OCI-LY3 (cell line): ENCODE measurements at regions not wholly inside any gene's neighbourhood (a gene's known extent, or its start where the extent isn't known, plus 50 kb on each side); places are given as distances from the start of the nearest gene placed in this dataset.

Experiments used
- H2AFZ ChIP-seq: fragments of 200-600, 300-600 bp; shearing (Covaris generic); 2 replicates; pipeline ENCODE4 v1.6.0; 2014; ENCODE audit warnings: antibody characterized with exemption, low read depth, low read length
- H3K27ac ChIP-seq: fragments of 200-600, 300-600 bp; sonication (generic); 2 replicates; pipeline ENCODE4 v1.5.1; 2014; ENCODE audit warnings: mild to moderate bottlenecking, low read length, moderate library complexity, mixed read lengths
- H3K27me3 ChIP-seq: fragments of 200-600, 300-600 bp; sonication (generic); 2 replicates; pipeline ENCODE4 v1.6.1; 2014; ENCODE audit warnings: low read depth, low read length, mixed read lengths
- H3K36me3 ChIP-seq: fragments of 200-600, 300-600 bp; sonication (generic); replicated peaks from 2 replicates; pipeline ENCODE3; 2014; ENCODE audit warnings: low read depth, low read length, mixed read lengths
- H3K4me1 ChIP-seq: fragments of 300-600, 200-600 bp; sonication (generic); 2 replicates; pipeline ENCODE4 v1.6.1; 2014; ENCODE audit warnings: low read length, mixed read lengths
- H3K4me2 ChIP-seq: fragments of 200-600, 300-600 bp; sonication (generic); 2 replicates; pipeline ENCODE4 v1.6.1; 2014; ENCODE audit warnings: low read length, mixed read lengths
- H3K4me3 ChIP-seq: fragments of 300-600, 200-600 bp; sonication (generic); 2 replicates; pipeline ENCODE4 v1.5.1; 2014; ENCODE audit warnings: antibody characterized with exemption, mild to moderate bottlenecking, low read length, moderate library complexity
- H3K79me2 ChIP-seq: fragments of 300-600, 200-600 bp; shearing (Covaris generic); 2 replicates; pipeline ENCODE4 v1.6.1; 2014; ENCODE audit warnings: mild to moderate bottlenecking, low read length, mixed read lengths
- H3K9ac ChIP-seq: fragments of 300-600, 200-600 bp; shearing (Covaris generic); 2 replicates; pipeline ENCODE4 v1.6.0; 2014; ENCODE audit warnings: mild to moderate bottlenecking, low read length, moderate library complexity
- H3K9me3 ChIP-seq: fragments of 200-600, 300-600 bp; shearing (Covaris generic); 2 replicates; pipeline ENCODE4 v1.6.1; 2014; ENCODE audit warnings: low read length, mixed read lengths; ENCODE audit not compliant: insufficient read depth
- H4K20me1 ChIP-seq: fragments of 200-600, 300-600 bp; sonication (generic); 2 replicates; pipeline ENCODE4 v1.6.1; 2016; ENCODE audit warnings: low read length, mixed read lengths; ENCODE audit not compliant: insufficient read depth
- CTCF ChIP-seq: fragments of 200-600, 300-600 bp; sonication (generic); IDR thresholded peaks from 2 replicates; pipeline ENCODE4 v1.5.1; 2014; ENCODE audit warnings: antibody characterized with exemption, low read length, low read depth
- EZH2phosphoT487 ChIP-seq: fragments of 200-600 bp; shearing (Covaris generic); IDR thresholded peaks from 2 replicates; pipeline ENCODE4 v1.6.1; 2018; ENCODE audit warnings: antibody characterized with exemption, mixed run types, low read depth

GRCh38 chr11:80822308-80822707 is 1381.5 kb upstream of the TENM4 start:
- H3K4me1 ChIP-seq: peaks cover 9% of the 10 kb centered on the region
- no peak overlapping the region for H3K27ac ChIP-seq
- H3K4me3 ChIP-seq: no peak overlapping the region
- H2AFZ ChIP-seq: no peak overlapping the region
- no peak overlapping the region for H3K4me2 ChIP-seq
- H3K36me3 ChIP-seq: no peaks in the 10 kb centered on the region
- H4K20me1 ChIP-seq: no peaks in the 10 kb centered on the region
- TF ChIP-seq CTCF: no peak
- TF ChIP-seq EZH2phosphoT487: no peak
- H3K9ac ChIP-seq: no peak overlapping the region
- H3K9me3 ChIP-seq: no peaks in the 10 kb centered on the region
- no peaks in the 10 kb centered on the region for H3K27me3 ChIP-seq
- no peaks in the 10 kb centered on the region for H3K79me2 ChIP-seq

GRCh38 chr11:80819271-80819670 is 1378.4 kb upstream of the TENM4 start:
- no peak overlapping the region for H3K4me3 ChIP-seq
- H3K4me1 ChIP-seq: peaks cover 36% of the 10 kb centered on the region
- H3K27me3 ChIP-seq: no peaks in the 10 kb centered on the region
- H3K79me2 ChIP-seq: no peaks in the 10 kb centered on the region
- H3K36me3 ChIP-seq: no peaks in the 10 kb centered on the region
- H4K20me1 ChIP-seq: no peaks in the 10 kb centered on the region
- H3K9me3 ChIP-seq: no peaks in the 10 kb centered on the region
- no peak overlapping the region for H3K4me2 ChIP-seq
- H2AFZ ChIP-seq: no peak overlapping the region
- no peak overlapping the region for H3K27ac ChIP-seq
- no peak for TF ChIP-seq EZH2phosphoT487
- no peak for TF ChIP-seq CTCF
- no peak overlapping the region for H3K9ac ChIP-seq

- peak overlapping the region; percentile 94 for H2AFZ ChIP-seq
These were observed 1376.1 kb upstream of the TENM4 start for GRCh38 chr11:80816966-80817365.

GRCh38 chr11:80816454-80816847 is 1375.6 kb upstream of the TENM4 start:
- Histone ChIP-seq H3K9me3 (no peaks in the 10 kb centered on the region), H3K79me2 (no peaks in the 10 kb centered on the region), H3K4me2 (peak overlapping the region; percentile 92), H2AFZ (no peak overlapping the region), H3K36me3 (no peaks in the 10 kb centered on the region), H3K4me3 (peak overlapping the region; percentile 69), H3K27ac (peak overlapping the region; percentile 96), H4K20me1 (no peaks in the 10 kb centered on the region), H3K4me1 (peaks cover 41% of the 10 kb centered on the region), H3K9ac (peak overlapping the region; percentile 79), H3K27me3 (no peaks in the 10 kb centered on the region)
- no peak for TF ChIP-seq CTCF
- no peak for TF ChIP-seq EZH2phosphoT487

More at GRCh38 chr11:80816966-80817365, 1376.1 kb upstream of the TENM4 start:
- Histone ChIP-seq H3K36me3 (no peaks in the 10 kb centered on the region), H3K27ac (peak overlapping the region; percentile 96), H3K9ac (peak overlapping the region; percentile 79), H3K79me2 (no peaks in the 10 kb centered on the region), H3K9me3 (no peaks in the 10 kb centered on the region), H3K4me2 (peak overlapping the region; percentile 92), H3K27me3 (no peaks in the 10 kb centered on the region), H3K4me1 (peaks cover 41% of the 10 kb centered on the region), H4K20me1 (no peaks in the 10 kb centered on the region), H3K4me3 (peak overlapping the region; percentile 69)
- TF ChIP-seq EZH2phosphoT487 (no peak), CTCF (no peak)
